ENCODE measurements at regions not wholly inside any gene's neighbourhood (a gene's known extent, or its start where the extent isn't known, plus 50 kb on each side); places are given as distances from the start of the nearest gene placed in this dataset.

GRCh38 chr16:73711406-73712080 lies 585.1 kb upstream of the PSMD7 start:
- DNase-seq (ENCODE audit: low spot score) (no peak), ATAC-seq (ENCODE audit: low read depth) (no peak)
- no peaks in the 10 kb centered on the region for H3K27me3 ChIP-seq (ENCODE audit: insufficient read depth, poor library complexity, severe bottlenecking)

GRCh38 chr16:73710526-73710925 lies 586.1 kb upstream of the PSMD7 start:
- H3K4me3 ChIP-seq (ENCODE audit: severe bottlenecking): no peak overlapping the region
- H3K36me3 ChIP-seq (ENCODE audit: low read depth): no peaks in the 10 kb centered on the region
- no peak for TF ChIP-seq CTCF (IDR thresholded peaks at IDR 0.05; ENCODE audit: poor library complexity, severe bottlenecking)
- H3K27ac ChIP-seq (ENCODE audit: poor library complexity, severe bottlenecking): no peak overlapping the region
- ATAC-seq (ENCODE audit: low read depth) (no peak), DNase-seq (ENCODE audit: low spot score) (no peak)
- H3K4me1 ChIP-seq (ENCODE audit: insufficient read depth, poor library complexity, severe bottlenecking): no peaks in the 10 kb centered on the region
- H3K27me3 ChIP-seq (ENCODE audit: insufficient read depth, poor library complexity, severe bottlenecking): no peaks in the 10 kb centered on the region
- H3K9me3 ChIP-seq (ENCODE audit: severe bottlenecking): no peaks in the 10 kb centered on the region

More at GRCh38 chr16:73711406-73712080, 585.1 kb upstream of the PSMD7 start:
- no peaks in the 10 kb centered on the region for H3K36me3 ChIP-seq (ENCODE audit: low read depth)
- no peak overlapping the region for H3K27ac ChIP-seq (ENCODE audit: poor library complexity, severe bottlenecking)
- no peaks in the 10 kb centered on the region for H3K9me3 ChIP-seq (ENCODE audit: severe bottlenecking)
- H3K4me3 ChIP-seq (ENCODE audit: severe bottlenecking): no peak overlapping the region
- no peak for TF ChIP-seq CTCF (IDR thresholded peaks at IDR 0.05; ENCODE audit: poor library complexity, severe bottlenecking)
- H3K4me1 ChIP-seq (ENCODE audit: insufficient read depth, poor library complexity, severe bottlenecking): no peaks in the 10 kb centered on the region

- no peaks in the 10 kb centered on the region for H3K36me3 ChIP-seq (ENCODE audit: low read depth)
- H3K27ac ChIP-seq (ENCODE audit: poor library complexity, severe bottlenecking): no peak overlapping the region
- DNase-seq (ENCODE audit: low spot score): no peak
- no peaks in the 10 kb centered on the region for H3K9me3 ChIP-seq (ENCODE audit: severe bottlenecking)
- H3K4me3 ChIP-seq (ENCODE audit: severe bottlenecking): no peak overlapping the region
- no peak for TF ChIP-seq CTCF (IDR thresholded peaks at IDR 0.05; ENCODE audit: poor library complexity, severe bottlenecking)
- no peaks in the 10 kb centered on the region for H3K4me1 ChIP-seq (ENCODE audit: insufficient read depth, poor library complexity, severe bottlenecking)
- ATAC-seq (ENCODE audit: low read depth): no peak
- H3K27me3 ChIP-seq (ENCODE audit: insufficient read depth, poor library complexity, severe bottlenecking): no peaks in the 10 kb centered on the region
These were observed 588.8 kb upstream of the PSMD7 start for GRCh38 chr16:73707863-73708262.

GRCh38 chr16:73703891-73704290 lies 592.7 kb upstream of the PSMD7 start:
- no peak for ATAC-seq (ENCODE audit: low read depth)

More at GRCh38 chr16:73703891-73704290, 592.7 kb upstream of the PSMD7 start:
- Histone ChIP-seq H3K27ac (ENCODE audit: poor library complexity, severe bottlenecking) (no peak overlapping the region), H3K36me3 (ENCODE audit: low read depth) (no peaks in the 10 kb centered on the region), H3K4me3 (ENCODE audit: severe bottlenecking) (no peak overlapping the region), H3K9me3 (ENCODE audit: severe bottlenecking) (no peaks in the 10 kb centered on the region), H3K4me1 (ENCODE audit: insufficient read depth, poor library complexity, severe bottlenecking) (no peaks in the 10 kb centered on the region), H3K27me3 (ENCODE audit: insufficient read depth, poor library complexity, severe bottlenecking) (peaks cover 4% of the 10 kb centered on the region)
- DNase-seq (ENCODE audit: low spot score): no peak
- TF ChIP-seq CTCF (IDR thresholded peaks at IDR 0.05; ENCODE audit: poor library complexity, severe bottlenecking): no peak
